ENCODE measurements at regions not wholly inside any gene's neighbourhood (a gene's known extent, or its start where the extent isn't known, plus 50 kb on each side); places are given as distances from the start of the nearest gene placed in this dataset.

DNA sequence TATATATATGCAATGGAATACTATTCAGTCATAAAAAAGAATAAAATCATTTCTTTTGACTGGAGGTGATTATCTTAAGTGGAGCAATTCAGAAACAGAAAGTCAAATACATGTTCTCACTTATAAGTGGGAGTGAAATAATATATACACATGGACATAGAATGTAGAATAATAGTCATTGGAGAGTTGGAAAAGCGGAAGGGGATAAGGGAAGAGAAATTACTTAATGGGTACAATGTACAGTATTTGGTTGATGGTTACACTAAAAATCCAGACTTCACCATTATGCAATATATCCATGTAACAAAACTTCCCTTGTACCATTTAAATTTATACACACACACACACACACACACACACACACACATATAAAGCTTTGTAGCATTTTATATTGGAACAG, 84.3 kb downstream of the RAP2B start:
- CTCF ChIA-PET, result no interaction called here
- intact Hi-C loops (cut with micrococcal nuclease), result no loop called here
- H3K27me3 ChIP-seq (ENCODE audit: control insufficient read depth in 2 of 2, insufficient read depth in 2 of 2, low read length in 2 of 2), result no peaks in the 10 kb centered on the region
- FAIRE-seq, result no peak
- H3K4me1 ChIP-seq (ENCODE audit: control insufficient read depth, extremely low read depth, insufficient read depth, low read length), result no peaks in the 10 kb centered on the region
- H4K20me1 ChIP-seq (replicated peaks; ENCODE audit: control insufficient read depth, extremely low read depth, insufficient read depth, low read length), result no peaks in the 10 kb centered on the region
- no peak for DNase-seq (ENCODE audit: low read depth, low spot score)
- no peak overlapping the region for H3K4me3 ChIP-seq (replicated peaks in 1 of 3; ENCODE audit: insufficient read depth in 1 of 3, low read depth in 1 of 3, low read length in 3 of 3)
- BruUV-seq (replicated peaks), result no TSS peak
- H3K9ac ChIP-seq (replicated peaks; ENCODE audit: extremely low read depth, insufficient read depth, low read length), result no peak overlapping the region
- no peaks in the 10 kb centered on the region for H3K36me3 ChIP-seq (ENCODE audit: control insufficient read depth in 2 of 2, extremely low read depth in 1 of 2, insufficient read depth in 2 of 2, low read length in 2 of 2)
- H3K4me2 ChIP-seq (ENCODE audit: insufficient read depth, low read length), result no peak overlapping the region
- dilution Hi-C loops (cut with MboI; ENCODE audit: extremely low pct_ligation_motif_present, low sequenced_read_pairs), result no loop called here
- no peaks in the 10 kb centered on the region for H3K79me2 ChIP-seq (ENCODE audit: control insufficient read depth, insufficient read depth, low read length)
- POLR2A ChIA-PET, result no interaction called here
- no peak overlapping the region for H2AFZ ChIP-seq (ENCODE audit: low read depth, low read length)
- no peaks in the 10 kb centered on the region for H3K9me1 ChIP-seq (replicated peaks; ENCODE audit: control insufficient read depth, extremely low read depth, insufficient read depth, low read length)
- TF ChIP-seq FOS (IDR thresholded peaks at IDR 0.05; ENCODE audit: borderline replicate concordance, insufficient read depth, low read length), result no peak
- TF ChIP-seq POLR2AphosphoS5 (IDR thresholded peaks at IDR 0.05; ENCODE audit: insufficient read depth, low read depth, low read length), result no peak
- TF ChIP-seq, protein P1, sequence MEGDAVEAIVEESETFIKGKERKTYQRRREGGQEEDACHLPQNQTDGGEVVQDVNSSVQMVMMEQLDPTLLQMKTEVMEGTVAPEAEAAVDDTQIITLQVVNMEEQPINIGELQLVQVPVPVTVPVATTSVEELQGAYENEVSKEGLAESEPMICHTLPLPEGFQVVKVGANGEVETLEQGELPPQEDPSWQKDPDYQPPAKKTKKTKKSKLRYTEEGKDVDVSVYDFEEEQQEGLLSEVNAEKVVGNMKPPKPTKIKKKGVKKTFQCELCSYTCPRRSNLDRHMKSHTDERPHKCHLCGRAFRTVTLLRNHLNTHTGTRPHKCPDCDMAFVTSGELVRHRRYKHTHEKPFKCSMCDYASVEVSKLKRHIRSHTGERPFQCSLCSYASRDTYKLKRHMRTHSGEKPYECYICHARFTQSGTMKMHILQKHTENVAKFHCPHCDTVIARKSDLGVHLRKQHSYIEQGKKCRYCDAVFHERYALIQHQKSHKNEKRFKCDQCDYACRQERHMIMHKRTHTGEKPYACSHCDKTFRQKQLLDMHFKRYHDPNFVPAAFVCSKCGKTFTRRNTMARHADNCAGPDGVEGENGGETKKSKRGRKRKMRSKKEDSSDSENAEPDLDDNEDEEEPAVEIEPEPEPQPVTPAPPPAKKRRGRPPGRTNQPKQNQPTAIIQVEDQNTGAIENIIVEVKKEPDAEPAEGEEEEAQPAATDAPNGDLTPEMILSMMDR (IDR thresholded peaks at IDR 0.05; ENCODE audit: extremely low read depth in 1 of 2, insufficient read depth in 1 of 2, low read depth in 1 of 2, low read length in 2 of 2), result no peak
- no peak for TF ChIP-seq GATA2 (IDR thresholded peaks at IDR 0.05; ENCODE audit: insufficient read depth, insufficient read length, low read depth, low read length)
- no peak for TF ChIP-seq EZH2 (IDR thresholded peaks at IDR 0.05; ENCODE audit: borderline replicate concordance, low read depth, low read length, severe bottlenecking)
- TF ChIP-seq JUN (IDR thresholded peaks at IDR 0.05; ENCODE audit: borderline replicate concordance, insufficient read depth, insufficient read length, low read depth), result no peak
- TF ChIP-seq POLR2A (IDR thresholded peaks at IDR 0.05; ENCODE audit: low read depth, low read length), result no peak
- TF ChIP-seq, protein P2, sequence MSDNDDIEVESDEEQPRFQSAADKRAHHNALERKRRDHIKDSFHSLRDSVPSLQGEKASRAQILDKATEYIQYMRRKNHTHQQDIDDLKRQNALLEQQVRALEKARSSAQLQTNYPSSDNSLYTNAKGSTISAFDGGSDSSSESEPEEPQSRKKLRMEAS (IDR thresholded peaks at IDR 0.05; ENCODE audit: insufficient read depth, insufficient read length), result no peak
- no peak for TF ChIP-seq MYC (IDR thresholded peaks at IDR 0.05; ENCODE audit: low read depth, low read length)
- no peaks in the 10 kb centered on the region for H3K9me3 ChIP-seq (replicated peaks; ENCODE audit: control insufficient read depth, insufficient read depth, low read length)
- H3K27ac ChIP-seq (ENCODE audit: insufficient read depth, low read depth, low read length), result no peak overlapping the region
